GM12878 (cell line): ENCODE measurements at regions not wholly inside any gene's neighbourhood (a gene's known extent, or its start where the extent isn't known, plus 50 kb on each side); places are given as distances from the start of the nearest gene placed in this dataset.

ENCODE experiments used
- EP300 ChIP-seq, 2 experiments: fragments of 150-350 bp in 1 of 2; IDR thresholded peaks; 2 replicates each; pipeline ENCODE4 v1.6.1; 2011 to 2012; ENCODE audit warnings: low read depth in 2 of 2, low read length in 2 of 2, borderline replicate concordance in 1 of 2, improper control_type of control experiment in 1 of 2, inconsistent platforms in 1 of 2; ENCODE audit not compliant: control insufficient read depth in 1 of 2
- MYC ChIP-seq: IDR thresholded peaks from 2 replicates; pipeline ENCODE4 v1.6.1; 2011; ENCODE audit warnings: mild to moderate bottlenecking, low read length, moderate library complexity, inconsistent platforms; ENCODE audit not compliant: insufficient read depth, insufficient replicate concordance, insufficient read length, severe bottlenecking
- POLR2A ChIP-seq: IDR thresholded peaks from 2 replicates; pipeline ENCODE4 v1.6.1; 2011; ENCODE audit warnings: low read depth, mild to moderate bottlenecking, low read length
- SMAD5 ChIP-seq: IDR thresholded peaks from 2 replicates; pipeline ENCODE4 v1.6.1; 2016; ENCODE audit warnings: antibody characterized with exemption, low read depth
- TF ChIP-seq, protein P1 (sequence below): IDR thresholded peaks from 2 replicates; pipeline ENCODE4 v1.6.1; 2012; ENCODE audit warnings: mild to moderate bottlenecking, low read depth, low read length
- TF ChIP-seq, protein P2 (sequence below), 3 experiments: IDR thresholded peaks in 2 of 3; conservative IDR thresholded peaks in 1 of 3; 2 replicates each; pipeline ENCODE4 v1.5.1; 2011; ENCODE audit warnings: low read depth in 3 of 3, low read length in 3 of 3, mild to moderate bottlenecking in 3 of 3, control low read depth in 2 of 3, moderate library complexity in 2 of 3, inconsistent platforms in 1 of 3, mixed read lengths in 1 of 3; ENCODE audit not compliant: control insufficient read depth in 2 of 3, insufficient read depth in 1 of 3; ENCODE audit errors: extremely low read depth in 1 of 3

DNA sequence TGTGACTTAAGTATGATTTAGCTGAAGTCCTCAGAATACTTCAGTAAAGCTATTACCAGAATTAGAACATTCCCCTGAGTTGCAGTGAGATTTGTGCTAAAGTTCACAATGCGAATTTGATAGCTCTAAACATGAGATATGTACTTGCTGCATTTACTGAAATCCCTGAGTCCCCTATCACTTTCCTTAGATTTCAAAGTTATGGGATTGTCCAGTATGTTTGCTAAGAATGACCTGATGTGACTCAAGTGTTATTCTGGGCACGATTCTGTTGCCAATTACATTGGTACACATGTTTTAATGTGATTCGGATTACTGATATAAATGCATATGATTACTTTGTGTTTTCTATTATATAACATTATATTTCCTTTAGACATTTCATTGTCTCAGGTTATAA, 91.3 kb upstream of the AMOT start:
- TF ChIP-seq POLR2A (no peak), EP300 (IDR thresholded peaks at IDR 0.05; ENCODE audit: borderline replicate concordance in 1 of 2, control insufficient read depth in 1 of 2, low read depth in 2 of 2, low read length in 2 of 2) (no peak), SMAD5 (no peak), MYC (no peak)
- TF ChIP-seq, protein P1, sequence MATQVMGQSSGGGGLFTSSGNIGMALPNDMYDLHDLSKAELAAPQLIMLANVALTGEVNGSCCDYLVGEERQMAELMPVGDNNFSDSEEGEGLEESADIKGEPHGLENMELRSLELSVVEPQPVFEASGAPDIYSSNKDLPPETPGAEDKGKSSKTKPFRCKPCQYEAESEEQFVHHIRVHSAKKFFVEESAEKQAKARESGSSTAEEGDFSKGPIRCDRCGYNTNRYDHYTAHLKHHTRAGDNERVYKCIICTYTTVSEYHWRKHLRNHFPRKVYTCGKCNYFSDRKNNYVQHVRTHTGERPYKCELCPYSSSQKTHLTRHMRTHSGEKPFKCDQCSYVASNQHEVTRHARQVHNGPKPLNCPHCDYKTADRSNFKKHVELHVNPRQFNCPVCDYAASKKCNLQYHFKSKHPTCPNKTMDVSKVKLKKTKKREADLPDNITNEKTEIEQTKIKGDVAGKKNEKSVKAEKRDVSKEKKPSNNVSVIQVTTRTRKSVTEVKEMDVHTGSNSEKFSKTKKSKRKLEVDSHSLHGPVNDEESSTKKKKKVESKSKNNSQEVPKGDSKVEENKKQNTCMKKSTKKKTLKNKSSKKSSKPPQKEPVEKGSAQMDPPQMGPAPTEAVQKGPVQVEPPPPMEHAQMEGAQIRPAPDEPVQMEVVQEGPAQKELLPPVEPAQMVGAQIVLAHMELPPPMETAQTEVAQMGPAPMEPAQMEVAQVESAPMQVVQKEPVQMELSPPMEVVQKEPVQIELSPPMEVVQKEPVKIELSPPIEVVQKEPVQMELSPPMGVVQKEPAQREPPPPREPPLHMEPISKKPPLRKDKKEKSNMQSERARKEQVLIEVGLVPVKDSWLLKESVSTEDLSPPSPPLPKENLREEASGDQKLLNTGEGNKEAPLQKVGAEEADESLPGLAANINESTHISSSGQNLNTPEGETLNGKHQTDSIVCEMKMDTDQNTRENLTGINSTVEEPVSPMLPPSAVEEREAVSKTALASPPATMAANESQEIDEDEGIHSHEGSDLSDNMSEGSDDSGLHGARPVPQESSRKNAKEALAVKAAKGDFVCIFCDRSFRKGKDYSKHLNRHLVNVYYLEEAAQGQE, result no peak
- TF ChIP-seq, protein P2, sequence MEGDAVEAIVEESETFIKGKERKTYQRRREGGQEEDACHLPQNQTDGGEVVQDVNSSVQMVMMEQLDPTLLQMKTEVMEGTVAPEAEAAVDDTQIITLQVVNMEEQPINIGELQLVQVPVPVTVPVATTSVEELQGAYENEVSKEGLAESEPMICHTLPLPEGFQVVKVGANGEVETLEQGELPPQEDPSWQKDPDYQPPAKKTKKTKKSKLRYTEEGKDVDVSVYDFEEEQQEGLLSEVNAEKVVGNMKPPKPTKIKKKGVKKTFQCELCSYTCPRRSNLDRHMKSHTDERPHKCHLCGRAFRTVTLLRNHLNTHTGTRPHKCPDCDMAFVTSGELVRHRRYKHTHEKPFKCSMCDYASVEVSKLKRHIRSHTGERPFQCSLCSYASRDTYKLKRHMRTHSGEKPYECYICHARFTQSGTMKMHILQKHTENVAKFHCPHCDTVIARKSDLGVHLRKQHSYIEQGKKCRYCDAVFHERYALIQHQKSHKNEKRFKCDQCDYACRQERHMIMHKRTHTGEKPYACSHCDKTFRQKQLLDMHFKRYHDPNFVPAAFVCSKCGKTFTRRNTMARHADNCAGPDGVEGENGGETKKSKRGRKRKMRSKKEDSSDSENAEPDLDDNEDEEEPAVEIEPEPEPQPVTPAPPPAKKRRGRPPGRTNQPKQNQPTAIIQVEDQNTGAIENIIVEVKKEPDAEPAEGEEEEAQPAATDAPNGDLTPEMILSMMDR (IDR thresholded peaks at IDR 0.05 in 2 of 3, conservative IDR thresholded peaks at IDR 0.05 in 1 of 3; ENCODE audit: control insufficient read depth in 2 of 3, extremely low read depth in 1 of 3, insufficient read depth in 1 of 3, low read depth in 3 of 3, low read length in 3 of 3), result no peak
